CD14-positive monocyte (primary cell): ENCODE measurements at regions not wholly inside any gene's neighbourhood (a gene's known extent, or its start where the extent isn't known, plus 50 kb on each side); places are given as distances from the start of the nearest gene placed in this dataset.

Source experiments
- DNase-seq, 3 donors: peaks; one replicate each; pipeline ENCODE4 v3.0.0-alpha.2; 2011 to 2022
- H2AFZ ChIP-seq: 2 replicates; pipeline ENCODE4 v1.6.0; 2012; ENCODE audit warnings: mild to moderate bottlenecking, low read depth, low read length, inconsistent platforms; ENCODE audit not compliant: insufficient read depth, poor library complexity, severe bottlenecking
- H3K27ac ChIP-seq, 2 donors: 1 replicate in 1 of 2; 2 replicates in 1 of 2; pipeline ENCODE4 v1.5.1; 2012 to 2013; ENCODE audit warnings: low read length in 2 of 2, control low read depth in 1 of 2, inconsistent platforms in 1 of 2, low read depth in 1 of 2, mild to moderate bottlenecking in 1 of 2
- H3K27me3 ChIP-seq, 2 donors: one replicate each; pipeline versions ENCODE4 v1.6.0 to v1.6.1; 2011 to 2013; ENCODE audit warnings: low read length in 2 of 2; ENCODE audit not compliant: control insufficient read depth in 2 of 2, insufficient read depth in 2 of 2
- H3K36me3 ChIP-seq, 2 donors: replicated peaks in 1 of 2; 1 replicate in 1 of 2; 2 replicates in 1 of 2; pipeline versions ENCODE4 v1.5.1 to v1.6.1; 2012 to 2013; ENCODE audit warnings: low read length in 2 of 2, control low read depth in 1 of 2, inconsistent platforms in 1 of 2, mild to moderate bottlenecking in 1 of 2; ENCODE audit not compliant: insufficient read depth in 2 of 2, control insufficient read depth in 1 of 2
- H3K4me1 ChIP-seq, 2 donors: 1 replicate in 1 of 2; 2 replicates in 1 of 2; pipeline versions ENCODE4 v1.5.1 to v1.6.1; 2012 to 2013; ENCODE audit warnings: low read length in 2 of 2, control low read depth in 1 of 2, inconsistent platforms in 1 of 2, mild to moderate bottlenecking in 1 of 2, moderate library complexity in 1 of 2; ENCODE audit not compliant: insufficient read depth in 2 of 2, control insufficient read depth in 1 of 2
- H3K4me2 ChIP-seq: replicated peaks from 2 replicates; pipeline ENCODE3; 2012; ENCODE audit warnings: low read length, moderate library complexity, mild to moderate bottlenecking; ENCODE audit not compliant: poor library complexity, severe bottlenecking; ENCODE audit errors: extremely low read depth
- H3K4me3 ChIP-seq, 3 experiments: fragments of 200-600 bp in 1 of 3; sonication (generic) in 1 of 3; replicated peaks in 1 of 3; 1 replicate in 2 of 3; 2 replicates in 1 of 3; pipeline ENCODE4 v1.5.1; 2011 to 2013; ENCODE audit warnings: low read length in 3 of 3, mild to moderate bottlenecking in 3 of 3, control low read depth in 2 of 3, low read depth in 2 of 3, inconsistent platforms in 1 of 3, moderate library complexity in 1 of 3
- H3K79me2 ChIP-seq: 2 replicates; pipeline ENCODE4 v1.6.0; 2012; ENCODE audit warnings: mild to moderate bottlenecking, control low read depth, inconsistent platforms, low read length, moderate library complexity; ENCODE audit not compliant: insufficient read depth
- H3K9ac ChIP-seq: 2 replicates; pipeline ENCODE4 v1.6.0; 2017; ENCODE audit warnings: low read length, mild to moderate bottlenecking; ENCODE audit not compliant: insufficient read depth, poor library complexity, severe bottlenecking
- H3K9me3 ChIP-seq, 2 donors: replicated peaks in 1 of 2; 1 replicate in 1 of 2; 2 replicates in 1 of 2; pipeline versions ENCODE4 v1.5.1 to v1.6.1; 2012 to 2013; ENCODE audit warnings: low read length in 2 of 2, control low read depth in 1 of 2; ENCODE audit not compliant: control insufficient read depth in 1 of 2, insufficient read depth in 1 of 2
- H4K20me1 ChIP-seq: 2 replicates; pipeline ENCODE4 v1.6.0; 2012; ENCODE audit warnings: mild to moderate bottlenecking, low read length, control low read depth, moderate library complexity; ENCODE audit not compliant: insufficient read depth
- H3K27ac Mint-ChIP-seq, 7 donors: one replicate each; pipeline ENCODE4 v1.8.0; 2020; ENCODE audit warnings: mild to moderate bottlenecking in 7 of 7, mixed read lengths in 7 of 7, moderate library complexity in 6 of 7, inconsistent platforms in 2 of 7
- H3K27me3 Mint-ChIP-seq, 3 donors: one replicate each; pipeline ENCODE4 v1.8.0; 2021 to 2022; ENCODE audit warnings: low read depth in 3 of 3, mild to moderate bottlenecking in 3 of 3, mixed read lengths in 3 of 3, moderate library complexity in 3 of 3, inconsistent platforms in 1 of 3
- H3K36me3 Mint-ChIP-seq, 2 donors: one replicate each; pipeline ENCODE4 v1.8.0; 2020; ENCODE audit warnings: mixed read lengths in 2 of 2, inconsistent platforms in 1 of 2, mild to moderate bottlenecking in 1 of 2
- H3K4me1 Mint-ChIP-seq: one replicate; pipeline ENCODE4 v1.8.0; 2020; ENCODE audit warnings: mild to moderate bottlenecking, mixed read lengths
- H3K4me3 Mint-ChIP-seq, 2 donors: one replicate each; pipeline ENCODE4 v1.8.0; 2020; ENCODE audit warnings: mild to moderate bottlenecking in 2 of 2, mixed read lengths in 2 of 2, moderate library complexity in 1 of 2
- H3K9me3 Mint-ChIP-seq, 7 donors: one replicate each; pipeline ENCODE4 v1.8.0; 2020 to 2022; ENCODE audit warnings: mixed read lengths in 7 of 7, mild to moderate bottlenecking in 6 of 7, moderate library complexity in 6 of 7, inconsistent platforms in 2 of 7
- CTCF ChIP-seq: fragments of 200-600 bp; IDR thresholded peaks from one replicate; pipeline ENCODE4 v1.8.0; 2022; ENCODE audit warnings: antibody characterized with exemption, mild to moderate bottlenecking
- WGBS: methylation state at CpG from one replicate; pipeline ENCODE4 v1.1.5; 2013; ENCODE audit warnings: missing lambda C conversion rate; ENCODE audit not compliant: insufficient coverage; 5-methylcytosine and 5-hydroxymethylcytosine counted together
- intact Hi-C, 2 donors: fragments of 100-400 bp; cut with micrococcal nuclease; formaldehyde crosslinking; loops; one replicate each; pipeline versions ENCODE4 v1.15.0 to v1.15.1; 2023

- H4K20me1 ChIP-seq = no peaks in the 10 kb centered on the region
- no peak overlapping the region for H3K9ac ChIP-seq
- H3K9me3 Mint-ChIP-seq = peaks cover 0 to 3% (median 0%) of the 10 kb centered on the region in 7 donors
- no peaks in the 10 kb centered on the region for H3K36me3 ChIP-seq
- no peaks in the 10 kb centered on the region for H3K27me3 ChIP-seq
- no peak for DNase-seq
- no peaks in the 10 kb centered on the region for H3K36me3 Mint-ChIP-seq
- WGBS = no CpG with 5 or more reads among the region's 6 CpGs
- no peak overlapping the region for H3K27ac ChIP-seq
- no peaks in the 10 kb centered on the region for H3K4me1 Mint-ChIP-seq
- intact Hi-C loops = no loop called here
- no peak overlapping the region for H3K27ac Mint-ChIP-seq
- H3K4me3 ChIP-seq = no peak overlapping the region
- H3K9me3 ChIP-seq = peaks cover 0 to 4% of the 10 kb centered on the region in 2 donors
- no peak overlapping the region for H3K4me2 ChIP-seq
- H3K4me3 Mint-ChIP-seq = no peak overlapping the region
- no peaks in the 10 kb centered on the region for H3K4me1 ChIP-seq
- no peaks in the 10 kb centered on the region for H3K79me2 ChIP-seq
- no peak overlapping the region for H2AFZ ChIP-seq
- H3K27me3 Mint-ChIP-seq = peaks cover 0 to 1% (median 0%) of the 10 kb centered on the region in 3 donors
- no peak for TF ChIP-seq CTCF
Observed at GRCh38 chr7:115635876-115636275, 394.7 kb downstream of the TFEC start.

GRCh38 chr7:115635376-115635775 lies 395.2 kb downstream of the TFEC start:
- intact Hi-C loops = no loop called here
- Histone ChIP-seq H3K36me3 (no peaks in the 10 kb centered on the region), H3K9me3 (peaks cover 0 to 4% of the 10 kb centered on the region in 2 donors), H3K4me3 (no peak overlapping the region), H3K27me3 (no peaks in the 10 kb centered on the region), H3K4me1 (no peaks in the 10 kb centered on the region), H4K20me1 (no peaks in the 10 kb centered on the region), H3K4me2 (no peak overlapping the region), H3K79me2 (no peaks in the 10 kb centered on the region), H3K9ac (no peak overlapping the region), H3K27ac (no peak overlapping the region), H2AFZ (no peak overlapping the region)
- no peak for DNase-seq
- H3K36me3 Mint-ChIP-seq = no peaks in the 10 kb centered on the region
- WGBS = no CpG with 5 or more reads among the region's 1 CpG
- peaks cover 0 to 3% (median 0%) of the 10 kb centered on the region in 7 donors for H3K9me3 Mint-ChIP-seq
- no peaks in the 10 kb centered on the region for H3K4me1 Mint-ChIP-seq
- TF ChIP-seq CTCF = no peak
- no peak overlapping the region for H3K27ac Mint-ChIP-seq
- peaks cover 0 to 1% (median 0%) of the 10 kb centered on the region in 3 donors for H3K27me3 Mint-ChIP-seq
- H3K4me3 Mint-ChIP-seq = no peak overlapping the region
